NCI-H345 treated with DMSO at 0.1 percent for 48 hours (cell line): ENCODE measurements at regions not wholly inside any gene's neighbourhood (a gene's known extent, or its start where the extent isn't known, plus 50 kb on each side); places are given as distances from the start of the nearest gene placed in this dataset.

Experiments
- DNase-seq: peaks from one replicate; lab custom pipeline; 2025; ENCODE audit not compliant: unreplicated experiment; lab: John Stamatoyannopoulos, UW

DNA sequence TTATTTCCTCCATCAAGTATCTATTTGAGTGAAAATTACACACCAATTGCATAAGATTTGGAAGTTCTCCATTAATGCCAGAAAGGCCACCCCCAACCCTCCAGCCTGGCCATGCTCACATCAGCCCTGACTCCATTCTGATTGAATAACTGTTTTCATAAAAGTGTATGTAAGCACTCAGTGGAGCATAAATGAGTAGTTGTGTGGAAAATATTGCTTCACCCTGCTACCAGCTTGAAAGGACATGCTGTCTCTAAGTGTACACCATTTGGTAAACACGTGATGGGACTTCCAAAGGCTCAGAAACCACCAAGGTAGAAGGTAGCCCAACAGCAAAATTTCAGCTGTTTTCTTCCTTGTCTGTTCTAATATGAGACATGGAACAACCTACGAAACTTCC is 393.8 kb downstream of the ZNF385D start:
- no peak for DNase-seq

DNA sequence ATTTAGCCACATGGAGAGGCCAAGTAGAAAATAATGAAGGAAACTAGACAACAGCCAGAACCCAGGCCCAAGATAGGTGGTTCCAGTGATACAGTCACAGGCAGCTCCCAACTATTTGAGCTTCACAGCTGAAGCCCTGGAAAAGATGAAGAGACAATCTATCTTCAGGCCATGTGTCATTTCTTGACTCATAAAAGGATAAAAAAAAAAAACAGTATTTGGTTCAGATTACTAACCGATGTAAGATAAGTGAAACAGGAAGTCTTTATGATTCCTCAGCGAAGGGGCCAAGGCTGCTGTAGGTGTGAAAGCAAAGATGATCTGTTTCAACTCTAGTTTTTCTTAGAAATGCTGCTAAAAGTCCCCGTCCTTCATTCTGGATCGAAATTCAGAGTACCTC is 394.6 kb downstream of the ZNF385D start:
- no peak for DNase-seq

DNA sequence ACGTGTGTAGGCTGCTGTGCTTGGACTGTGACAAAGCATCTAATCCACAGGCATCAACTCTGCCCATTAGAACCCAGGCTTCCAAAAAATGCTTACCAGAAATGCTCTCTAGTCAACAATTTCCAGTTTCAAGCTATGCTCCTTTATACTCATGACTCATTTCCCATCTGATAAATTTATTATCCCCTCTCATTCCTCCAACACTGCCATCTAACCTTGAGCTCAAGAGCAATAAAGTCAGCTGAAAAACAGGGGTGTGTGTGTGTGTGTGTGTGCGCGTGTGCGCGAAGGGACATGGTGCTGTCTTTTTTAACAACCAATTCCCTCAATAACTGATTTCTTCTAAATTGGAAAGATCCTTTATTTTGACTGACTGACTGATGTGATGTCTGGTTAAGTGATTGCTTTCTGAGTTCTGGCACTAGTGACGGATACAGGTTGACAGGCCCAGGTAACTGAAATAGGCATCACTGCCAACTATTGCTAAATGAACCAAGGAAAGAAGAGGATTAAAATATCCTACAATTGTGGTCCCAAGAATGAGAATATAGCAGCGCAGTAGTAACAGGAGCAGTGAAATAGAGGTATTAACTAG is 405.5 kb downstream of the ZNF385D start:
- no peak for DNase-seq

DNA sequence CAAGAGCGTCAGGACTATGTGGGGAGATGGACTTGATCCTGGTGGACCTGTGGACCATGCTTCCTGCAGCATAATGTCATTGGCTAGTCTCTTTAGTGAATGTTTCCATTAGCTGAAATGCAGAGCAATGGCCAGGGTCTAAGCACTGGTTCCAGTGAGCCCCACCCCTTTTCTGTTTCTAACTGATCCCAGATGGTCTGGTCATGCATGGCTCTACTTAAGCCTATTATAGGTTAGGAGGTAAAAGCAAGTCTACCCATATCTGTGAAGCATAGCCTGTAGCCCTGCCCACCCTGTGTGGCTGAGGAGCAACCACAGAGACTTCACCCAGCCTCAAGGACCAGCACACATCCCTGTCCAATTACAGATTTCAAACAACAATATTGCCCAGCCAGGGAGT is 419.2 kb downstream of the ZNF385D start:
- DNase-seq = no peak

DNA sequence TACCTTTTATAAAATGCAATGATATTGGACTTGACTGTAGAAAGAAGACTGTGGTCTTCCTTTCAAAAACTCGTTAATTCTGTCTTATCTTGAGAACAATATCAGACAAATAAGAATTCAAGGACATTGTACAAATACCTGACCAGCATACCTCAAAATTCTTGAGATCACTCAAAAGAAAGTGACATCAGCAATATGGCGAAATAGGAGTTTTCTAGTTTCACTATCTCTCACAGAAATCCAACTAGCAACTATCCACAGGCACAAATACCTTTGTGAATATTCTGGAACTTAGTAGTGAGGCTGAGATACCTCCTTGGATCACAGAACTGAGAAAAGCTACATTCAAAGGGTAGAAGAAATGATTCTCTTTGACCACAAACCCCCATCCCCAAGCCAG is 419.7 kb downstream of the ZNF385D start:
- DNase-seq = no peak

DNA sequence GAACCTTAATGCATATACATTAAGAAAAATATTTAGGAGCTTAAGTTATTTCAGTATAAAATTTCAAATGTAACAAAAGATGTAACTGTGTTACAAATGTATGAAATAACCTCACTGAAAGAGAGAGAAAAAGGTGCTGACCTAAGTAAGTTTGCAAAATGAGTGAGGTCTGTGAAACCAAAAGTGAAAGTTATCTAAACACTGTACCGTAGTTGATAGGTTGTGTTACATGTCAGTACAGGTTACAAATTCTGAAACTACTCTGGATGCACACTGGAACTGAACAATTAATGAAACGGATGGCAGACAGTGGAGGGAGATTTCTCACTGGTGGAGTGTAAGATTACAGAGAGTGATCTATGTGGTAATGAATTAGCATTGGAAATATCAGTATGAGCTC is 420.7 kb downstream of the ZNF385D start:
- DNase-seq = no peak

DNA sequence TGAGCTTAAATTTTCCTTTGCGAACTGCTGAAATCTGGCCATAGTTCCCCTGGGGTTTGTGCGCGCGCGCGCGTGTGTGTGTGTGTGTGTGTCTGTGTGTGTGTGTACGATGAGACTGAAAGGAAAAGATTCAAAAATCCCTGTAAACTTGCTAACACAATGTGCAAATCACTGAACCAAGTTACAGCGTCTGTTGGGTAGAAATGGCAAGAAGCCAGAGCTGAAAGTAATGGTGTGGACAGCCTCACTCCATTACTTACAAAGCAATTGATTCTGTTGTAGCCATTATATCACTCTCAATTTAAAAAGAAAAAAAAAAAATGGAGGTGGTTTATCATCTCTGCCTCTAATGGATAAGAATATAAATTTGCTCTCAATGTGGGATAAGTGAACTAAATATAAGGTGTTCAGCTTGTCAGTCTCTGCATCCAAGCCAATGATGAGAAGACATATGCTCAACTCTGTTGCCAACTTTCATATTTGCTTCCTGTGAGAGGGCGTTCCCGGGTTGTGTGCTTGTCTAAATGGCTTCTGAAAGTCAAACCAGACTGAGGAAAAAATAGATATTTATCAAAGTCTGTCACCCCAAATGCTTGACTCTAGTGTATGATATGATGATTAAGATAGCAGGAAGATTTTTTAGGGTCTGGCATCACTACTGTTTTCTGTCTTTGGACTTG is 422.2 kb downstream of the ZNF385D start:
- no peak for DNase-seq

DNA sequence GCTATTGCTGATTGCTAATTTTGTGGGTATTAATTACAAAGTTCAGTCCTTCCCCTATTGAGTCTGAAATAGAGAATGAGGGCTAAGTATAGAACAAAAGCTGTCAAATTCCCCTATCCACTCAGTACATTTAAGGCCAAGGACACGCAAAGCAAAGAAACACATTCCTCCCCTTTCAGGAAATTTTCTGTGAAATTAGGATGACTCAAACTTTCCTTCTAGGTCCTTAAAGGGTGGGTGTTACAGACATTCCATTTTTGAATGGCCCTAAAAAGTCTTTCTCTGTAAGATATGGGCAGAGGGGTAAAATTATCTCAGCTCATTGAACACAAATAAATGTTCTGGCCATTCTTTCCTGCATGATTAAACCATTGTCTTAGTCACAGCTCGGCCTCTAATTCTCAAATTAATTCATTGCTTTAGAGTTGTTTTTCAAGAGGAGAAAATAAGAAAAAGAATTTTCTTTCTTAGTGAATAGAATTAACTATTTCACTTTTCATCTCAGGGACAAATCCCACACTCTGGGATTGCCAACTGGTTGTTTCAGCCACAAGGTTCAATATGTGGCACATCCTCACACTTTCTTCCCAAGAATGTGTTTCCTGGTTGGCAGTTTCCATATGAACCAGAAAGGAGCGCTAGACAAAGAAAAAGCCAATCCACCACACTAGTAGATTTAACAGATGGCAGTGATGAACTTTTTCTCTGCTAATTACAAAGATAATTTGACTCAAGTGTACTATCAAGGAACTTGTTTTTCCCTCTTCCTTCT is 424.1 kb downstream of the ZNF385D start:
- no peak for DNase-seq

DNA sequence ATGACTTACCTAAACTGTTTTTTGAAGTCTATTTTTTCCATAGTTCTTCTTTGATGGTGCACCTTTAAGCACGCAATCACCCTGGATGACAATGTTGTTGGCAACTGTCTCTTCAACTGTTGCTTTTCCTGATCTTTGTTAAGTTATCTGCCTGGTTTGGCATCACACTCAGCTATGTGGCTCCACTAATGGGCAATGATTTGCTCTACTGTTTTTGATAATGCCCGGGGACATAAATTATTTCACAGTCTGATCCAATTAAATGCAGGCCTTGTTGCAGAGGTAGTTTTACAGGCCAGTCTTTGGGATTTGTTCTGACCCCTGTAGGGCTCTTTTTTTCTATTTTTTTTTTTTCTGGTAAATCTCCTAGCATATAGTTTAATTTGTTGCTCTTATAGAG is 436.3 kb downstream of the ZNF385D start:
- no peak for DNase-seq

DNA sequence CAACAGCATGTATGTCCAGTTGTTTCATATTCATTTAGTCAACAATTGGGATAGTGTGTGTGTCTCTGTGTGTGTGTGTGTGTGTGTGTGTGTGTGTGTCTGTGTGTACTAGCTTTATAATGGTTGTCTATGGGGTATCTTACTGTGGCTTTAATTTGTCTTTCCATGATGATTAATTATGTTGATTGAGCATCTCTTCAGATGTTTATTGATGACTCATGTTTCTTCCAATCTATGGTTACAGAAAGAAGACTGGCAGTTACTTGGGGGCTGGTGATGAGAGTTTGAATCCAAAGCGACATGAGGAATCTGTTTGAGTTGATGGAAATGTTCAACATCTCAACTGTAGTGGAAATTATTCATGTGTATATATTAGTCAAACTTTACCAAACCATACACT is 440.1 kb downstream of the ZNF385D start:
- no peak for DNase-seq

DNA sequence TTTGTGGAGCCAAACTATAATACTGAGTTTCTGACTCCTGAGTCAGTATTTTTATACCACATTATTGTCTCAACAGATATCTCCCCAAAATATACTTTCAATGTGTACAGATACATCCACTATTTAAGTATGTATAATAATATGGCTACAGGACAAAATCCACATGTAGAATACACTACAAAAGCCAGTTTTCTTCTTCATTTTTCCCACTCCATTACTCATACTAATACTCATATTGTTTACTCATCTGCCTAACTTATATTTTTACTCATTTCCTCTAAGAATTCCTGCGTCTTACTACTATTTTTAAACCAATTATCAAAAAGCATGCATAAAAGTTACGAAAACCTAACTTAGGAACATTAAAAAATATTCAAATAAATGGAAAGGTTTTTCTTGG is 440.8 kb downstream of the ZNF385D start:
- no peak for DNase-seq

DNA sequence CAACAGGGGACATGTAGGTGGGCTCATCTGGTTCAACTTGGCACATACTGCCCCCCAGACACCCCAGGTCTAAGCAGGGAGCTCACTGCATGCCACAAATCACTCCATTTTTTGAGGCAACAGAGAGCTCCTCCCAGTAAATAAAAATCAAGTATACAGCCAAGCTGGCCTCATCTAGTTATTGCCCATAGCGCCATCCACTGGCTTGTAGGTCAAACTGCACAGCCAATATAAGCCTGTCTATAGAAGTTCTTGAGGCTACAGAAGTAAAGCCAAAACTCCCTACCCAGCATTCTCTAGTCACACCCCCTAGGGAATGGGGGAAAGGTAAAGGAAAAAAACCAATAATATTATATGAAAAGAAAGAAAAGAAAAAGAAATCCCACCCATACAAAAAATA is 453.7 kb downstream of the ZNF385D start:
- DNase-seq = no peak

DNA sequence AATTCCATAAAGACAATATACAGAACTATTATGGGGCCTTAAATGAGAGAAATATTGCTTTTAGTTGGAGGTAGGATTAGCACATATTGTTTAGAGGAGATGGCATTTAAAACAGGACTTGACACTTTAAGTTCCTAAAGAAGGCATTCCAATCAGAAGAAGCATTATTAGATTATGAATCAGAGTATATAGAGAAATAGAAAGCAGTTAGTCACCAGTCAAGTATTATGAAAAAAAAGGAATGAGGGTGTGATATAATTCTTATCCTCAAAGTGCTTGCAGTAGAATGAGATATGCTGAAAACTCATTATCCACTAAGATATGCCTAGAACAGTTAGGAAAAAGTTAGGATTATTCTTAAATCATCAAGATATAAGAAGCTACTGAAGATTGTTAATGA is 456.2 kb downstream of the ZNF385D start:
- DNase-seq = no peak

DNA sequence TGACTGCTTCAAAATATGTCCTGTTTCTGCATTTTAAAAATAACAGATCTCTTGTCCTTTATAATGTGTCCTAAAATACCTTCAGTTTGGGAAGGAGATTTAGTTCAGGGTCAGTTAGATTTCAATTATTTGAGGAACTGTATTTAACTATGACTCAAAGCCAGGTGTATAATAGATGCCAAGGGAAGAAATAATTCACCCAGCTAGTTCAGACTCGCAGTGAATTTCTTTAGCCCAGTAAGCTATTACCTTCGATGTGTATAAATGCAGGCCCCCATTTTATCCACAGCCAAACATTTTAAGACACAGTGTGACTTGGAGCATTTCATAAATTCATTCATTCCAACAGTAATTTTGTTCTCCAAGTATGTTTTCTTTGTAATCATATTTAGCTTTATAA is 458.0 kb downstream of the ZNF385D start:
- DNase-seq = no peak

DNA sequence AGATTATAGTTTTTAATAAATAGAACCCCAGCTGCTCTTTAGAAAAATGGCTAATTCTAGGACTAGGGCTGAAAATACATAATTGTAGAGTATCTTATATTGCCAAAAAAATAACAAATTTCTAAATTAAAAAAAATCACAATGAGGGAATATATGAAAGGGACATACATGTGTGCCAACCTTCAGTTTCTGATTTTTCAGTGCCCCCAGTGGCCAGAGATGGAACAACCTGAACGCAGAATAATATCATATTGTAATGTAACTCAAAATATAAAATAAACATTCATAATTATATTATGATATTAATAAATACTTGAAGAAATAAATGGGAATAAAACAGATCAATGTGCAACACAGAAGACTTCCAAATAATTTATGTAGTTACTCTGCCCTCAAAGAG is 460.5 kb downstream of the ZNF385D start:
- DNase-seq = no peak

DNA sequence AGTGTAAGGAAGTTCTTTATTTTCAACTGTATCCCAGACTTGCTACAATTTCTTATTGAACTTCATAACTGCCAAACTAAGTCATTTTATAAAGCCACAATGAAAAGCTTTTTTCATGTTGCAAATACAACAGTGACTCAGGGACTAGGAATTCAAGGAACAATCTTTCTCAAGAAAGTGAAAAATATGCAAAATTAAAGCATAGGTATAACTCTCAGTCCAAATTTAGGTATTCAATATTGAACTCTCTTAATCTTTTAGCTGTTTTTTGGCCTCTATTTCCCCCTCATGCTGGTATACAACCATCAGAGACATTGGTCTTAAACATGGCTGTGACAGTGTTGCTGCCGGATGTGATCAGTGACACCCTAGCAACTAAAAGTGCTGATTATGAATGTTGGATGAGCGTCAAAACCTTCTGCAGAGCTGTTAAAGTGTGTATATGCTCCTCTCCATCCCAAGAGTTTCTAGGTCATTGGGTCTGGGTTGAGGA is 476.9 kb downstream of the ZNF385D start:
- no peak for DNase-seq

DNA sequence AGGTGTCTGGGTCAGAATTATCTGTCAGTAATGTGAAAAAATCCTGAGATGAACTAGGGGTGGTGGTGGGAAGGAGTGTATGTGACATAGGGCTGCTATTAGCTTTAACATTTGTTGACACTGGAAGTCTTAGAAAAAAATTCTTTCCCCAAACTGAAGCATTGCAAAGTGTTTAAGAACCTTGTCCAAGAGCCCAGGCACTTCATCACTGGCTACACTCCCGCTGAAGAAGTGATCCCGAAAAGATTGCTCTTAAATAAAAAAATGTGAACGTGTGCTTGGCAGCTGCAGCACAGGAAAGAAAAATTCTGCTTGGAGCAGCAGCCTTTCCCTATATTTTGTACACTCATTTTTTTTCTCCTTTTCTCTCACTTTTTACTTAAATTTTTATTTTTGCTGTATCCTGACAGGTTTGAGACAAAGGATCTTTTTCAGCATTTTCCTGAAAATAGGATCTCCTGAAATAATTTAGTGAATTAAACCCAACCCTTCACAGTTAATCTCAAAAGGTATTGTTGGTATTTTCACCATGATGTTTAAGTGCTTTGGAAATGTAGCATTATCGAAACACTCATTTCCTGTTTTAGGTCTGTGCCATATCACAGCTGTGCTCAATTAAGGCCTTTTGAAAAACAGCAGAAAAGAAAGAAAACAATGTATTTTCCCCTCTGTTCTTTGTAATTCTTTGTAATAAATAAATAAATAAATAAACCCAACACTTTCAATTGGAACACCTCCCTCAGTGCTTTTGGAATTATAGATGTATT is 477.6 kb downstream of the ZNF385D start:
- no peak for DNase-seq

DNA sequence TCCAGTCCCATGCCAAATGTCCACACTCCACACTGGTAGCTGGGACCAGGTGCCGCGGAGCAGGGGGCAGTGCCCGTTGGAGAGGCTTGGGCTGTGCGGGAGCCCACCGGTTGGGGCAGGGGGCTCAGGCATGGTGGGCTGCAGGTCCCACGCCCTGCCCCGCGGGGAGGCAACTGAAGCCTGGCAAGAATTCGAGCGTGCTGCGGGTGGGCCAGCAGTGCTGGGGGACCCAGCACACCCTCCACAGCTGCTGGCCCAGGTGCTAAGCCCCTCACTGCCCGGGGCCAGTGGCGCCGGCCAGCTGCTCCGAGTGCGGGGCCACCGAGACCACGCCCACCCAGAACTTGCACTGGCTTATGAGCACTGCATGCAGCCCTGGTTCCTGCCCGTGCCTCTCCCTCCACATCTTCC is 479.4 kb downstream of the ZNF385D start:
- DNase-seq = no peak

DNA sequence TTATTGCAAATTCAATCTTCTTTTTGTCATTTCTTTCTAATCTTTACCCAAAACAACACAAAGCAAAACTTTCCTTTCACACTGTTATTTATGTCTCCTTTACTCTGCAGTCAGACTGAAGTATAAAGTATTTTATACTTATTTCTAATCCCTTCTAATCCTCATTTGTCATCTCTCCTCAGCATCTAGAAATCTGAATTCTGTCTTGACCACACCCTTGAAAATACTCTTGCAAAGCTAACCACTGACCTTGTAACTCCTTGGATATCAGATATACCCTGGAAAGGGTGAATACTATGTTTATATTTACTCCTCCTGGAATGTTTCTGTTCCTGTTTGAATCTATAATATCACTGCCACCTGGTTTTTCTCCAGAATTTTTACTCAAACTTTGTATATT is 481.1 kb downstream of the ZNF385D start:
- DNase-seq = no peak

DNA sequence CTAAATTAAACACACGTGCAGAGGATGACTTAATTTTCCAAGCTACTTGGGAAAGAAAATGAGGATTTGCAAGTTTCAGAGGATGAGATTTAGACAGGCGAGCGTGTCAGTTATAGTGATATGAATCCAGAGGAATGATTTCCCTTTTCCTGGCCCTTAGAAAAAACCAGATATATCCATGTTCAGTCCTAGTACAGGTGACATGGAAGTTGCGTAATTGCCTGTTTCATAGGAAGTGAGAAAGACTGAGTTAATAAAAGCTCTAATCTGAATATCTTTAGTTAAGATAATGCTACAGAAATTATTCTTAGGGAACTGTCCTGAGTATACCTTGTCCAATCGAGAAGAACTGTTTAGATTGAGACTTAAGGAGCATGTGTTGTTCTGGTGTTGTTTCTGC is 490.5 kb downstream of the ZNF385D start:
- DNase-seq = no peak

DNA sequence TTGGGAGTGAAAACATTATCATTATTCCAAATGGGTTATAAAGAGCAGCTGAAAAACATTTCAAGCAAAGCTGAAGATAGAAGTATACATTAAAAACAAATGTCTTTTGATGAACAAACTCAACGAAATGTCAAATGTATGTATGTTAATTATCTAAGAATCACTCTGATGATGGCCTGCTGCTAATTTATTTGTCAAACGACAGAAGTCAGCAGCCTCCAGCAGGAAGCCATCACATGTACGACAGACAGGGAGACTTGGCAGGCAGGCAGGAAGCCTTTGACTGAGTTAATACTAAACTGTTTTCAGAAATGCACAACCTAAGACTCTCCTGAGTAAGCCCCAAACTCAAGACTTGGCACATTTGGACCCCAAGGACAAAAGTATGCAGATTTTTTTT is 491.1 kb downstream of the ZNF385D start:
- no peak for DNase-seq

DNA sequence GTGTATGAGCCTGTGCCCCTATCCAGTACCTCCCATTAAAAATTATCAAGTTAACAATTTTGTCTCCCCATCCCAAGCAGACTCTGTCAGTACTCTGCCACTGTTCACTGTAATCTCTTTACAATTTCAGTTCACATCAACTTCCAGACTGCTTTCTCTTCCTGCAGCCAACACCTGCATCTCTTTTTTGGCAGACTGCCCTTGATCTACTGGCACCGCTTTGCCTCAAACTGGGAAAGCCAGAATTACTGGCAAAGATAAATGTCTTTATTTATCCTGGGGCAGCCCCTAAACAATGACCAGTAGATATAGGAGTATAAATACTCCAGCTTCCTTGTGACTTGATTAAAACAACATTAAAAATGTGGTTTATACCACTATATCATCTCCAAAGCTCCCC is 494.1 kb downstream of the ZNF385D start:
- no peak for DNase-seq
